Progenitor cell of endocrine pancreas (in vitro differentiated cells): ENCODE measurements at regions not wholly inside any gene's neighbourhood (a gene's known extent, or its start where the extent isn't known, plus 50 kb on each side); places are given as distances from the start of the nearest gene placed in this dataset.

ENCODE experiments used
- DNase-seq: peaks from one replicate; pipeline ENCODE4 v3.0.0; 2021; ENCODE audit warnings: low spot score; ENCODE audit not compliant: unreplicated experiment
- H3K27ac Mint-ChIP-seq: 2 replicates; pipeline ENCODE4 v1.8.0; 2021; ENCODE audit warnings: mild to moderate bottlenecking, moderate library complexity, mixed read lengths
- H3K27me3 Mint-ChIP-seq: 2 replicates; pipeline ENCODE4 v1.8.0; 2021; ENCODE audit warnings: mixed read lengths
- H3K36me3 Mint-ChIP-seq: 2 replicates; pipeline ENCODE4 v1.8.0; 2022; ENCODE audit warnings: mixed read lengths; ENCODE audit not compliant: insufficient read depth
- H3K4me1 Mint-ChIP-seq: 2 replicates; pipeline ENCODE4 v1.8.0; 2021; ENCODE audit warnings: low read depth, mixed read lengths
- H3K4me3 Mint-ChIP-seq: 2 replicates; pipeline ENCODE4 v1.8.0; 2021; ENCODE audit warnings: low read depth, mild to moderate bottlenecking, moderate library complexity, mixed read lengths
- H3K9me3 Mint-ChIP-seq: 2 replicates; pipeline ENCODE4 v1.8.0; 2021; ENCODE audit warnings: low read depth, mixed read lengths
- CTCF ChIP-seq: fragments of 200-600 bp; sonication (generic); IDR thresholded peaks from one replicate; pipeline ENCODE4 v1.5.0; 2021; ENCODE audit warnings: antibody characterized with exemption, mild to moderate bottlenecking; ENCODE audit not compliant: unreplicated experiment

GRCh38 chr15:96891046-96891445 lies 560.5 kb downstream of the NR2F2 start:
- Mint-ChIP-seq H3K36me3 (no peaks in the 10 kb centered on the region), H3K9me3 (peaks cover 4% of the 10 kb centered on the region), H3K4me3 (no peak overlapping the region), H3K27ac (no peak overlapping the region), H3K27me3 (peaks cover 30% of the 10 kb centered on the region), H3K4me1 (peaks cover 10% of the 10 kb centered on the region)
- DNase-seq: no peak
- no peak for TF ChIP-seq CTCF

- peaks cover 25% of the 10 kb centered on the region for H3K27me3 Mint-ChIP-seq
- H3K27ac Mint-ChIP-seq: no peak overlapping the region
- H3K36me3 Mint-ChIP-seq: no peaks in the 10 kb centered on the region
- H3K9me3 Mint-ChIP-seq: no peaks in the 10 kb centered on the region
- DNase-seq: no peak
- peaks cover 10% of the 10 kb centered on the region for H3K4me1 Mint-ChIP-seq
- no peak overlapping the region for H3K4me3 Mint-ChIP-seq
- TF ChIP-seq CTCF: peak; percentile 62
These were observed 562.8 kb downstream of the NR2F2 start for GRCh38 chr15:96893159-96893906.

GRCh38 chr15:96894659-96895058 lies 564.2 kb downstream of the NR2F2 start:
- Mint-ChIP-seq H3K9me3 (no peaks in the 10 kb centered on the region), H3K36me3 (no peaks in the 10 kb centered on the region), H3K4me1 (peaks cover 10% of the 10 kb centered on the region), H3K27ac (no peak overlapping the region), H3K27me3 (peaks cover 18% of the 10 kb centered on the region), H3K4me3 (no peak overlapping the region)
- TF ChIP-seq CTCF: no peak
- DNase-seq: no peak

GRCh38 chr15:96896766-96897165 lies 566.3 kb downstream of the NR2F2 start:
- peaks cover 3% of the 10 kb centered on the region for H3K27me3 Mint-ChIP-seq
- no peak for DNase-seq
- H3K4me3 Mint-ChIP-seq: no peak overlapping the region
- peaks cover 8% of the 10 kb centered on the region for H3K4me1 Mint-ChIP-seq
- TF ChIP-seq CTCF: no peak
- peaks cover 3% of the 10 kb centered on the region for H3K9me3 Mint-ChIP-seq
- no peaks in the 10 kb centered on the region for H3K36me3 Mint-ChIP-seq
- H3K27ac Mint-ChIP-seq: no peak overlapping the region

GRCh38 chr15:96914081-96914480 lies 583.6 kb downstream of the NR2F2 start:
- no peak overlapping the region for H3K4me3 Mint-ChIP-seq
- peaks cover 22% of the 10 kb centered on the region for H3K9me3 Mint-ChIP-seq
- peaks cover 8% of the 10 kb centered on the region for H3K36me3 Mint-ChIP-seq
- no peak overlapping the region for H3K27ac Mint-ChIP-seq
- H3K27me3 Mint-ChIP-seq: no peaks in the 10 kb centered on the region
- no peaks in the 10 kb centered on the region for H3K4me1 Mint-ChIP-seq
- no peak for TF ChIP-seq CTCF
- no peak for DNase-seq
